Retinal pigment epithelial cell (primary cell): ENCODE measurements at regions not wholly inside any gene's neighbourhood (a gene's known extent, or its start where the extent isn't known, plus 50 kb on each side); places are given as distances from the start of the nearest gene placed in this dataset.
"Not testable (repeated sequence)": the region's sequence is repeated elsewhere in the genome, so short reads cannot be mapped to it uniquely, and the experiment has no call there.

Experiments used
- DNase-seq: peaks from one replicate; pipeline ENCODE4 v3.0.0-alpha.2; 2010; ENCODE audit warnings: low read depth
- H3K4me3 ChIP-seq: 2 replicates; pipeline ENCODE4 v1.5.1; 2011; ENCODE audit warnings: mild to moderate bottlenecking, low read length, control low read depth, moderate library complexity
- TF ChIP-seq, protein P1 (sequence below): conservative IDR thresholded peaks from 2 replicates; pipeline ENCODE4 v1.5.1; 2011; ENCODE audit warnings: low read depth, low read length, control low read depth, inconsistent platforms

DNA sequence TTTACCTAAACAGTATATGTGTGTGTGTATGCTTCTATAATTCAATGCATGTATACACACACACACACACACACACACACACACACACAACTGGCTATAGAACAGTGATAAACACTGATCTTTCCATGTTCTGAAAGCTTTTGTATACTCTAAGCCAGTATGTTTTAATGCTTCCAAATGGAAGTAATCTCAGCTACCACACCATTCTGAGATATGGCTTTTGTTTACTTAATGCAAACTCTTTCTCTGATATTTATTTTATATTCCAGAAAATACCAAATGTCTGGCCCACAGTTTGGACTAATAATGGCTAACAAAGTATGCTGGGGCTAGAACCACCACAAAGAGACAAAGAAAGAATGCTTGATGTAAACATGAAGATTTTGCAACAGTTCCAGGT lies 199.4 kb upstream of the ARHGEF26 start:
- DNase-seq = no peak
- TF ChIP-seq, protein P1, sequence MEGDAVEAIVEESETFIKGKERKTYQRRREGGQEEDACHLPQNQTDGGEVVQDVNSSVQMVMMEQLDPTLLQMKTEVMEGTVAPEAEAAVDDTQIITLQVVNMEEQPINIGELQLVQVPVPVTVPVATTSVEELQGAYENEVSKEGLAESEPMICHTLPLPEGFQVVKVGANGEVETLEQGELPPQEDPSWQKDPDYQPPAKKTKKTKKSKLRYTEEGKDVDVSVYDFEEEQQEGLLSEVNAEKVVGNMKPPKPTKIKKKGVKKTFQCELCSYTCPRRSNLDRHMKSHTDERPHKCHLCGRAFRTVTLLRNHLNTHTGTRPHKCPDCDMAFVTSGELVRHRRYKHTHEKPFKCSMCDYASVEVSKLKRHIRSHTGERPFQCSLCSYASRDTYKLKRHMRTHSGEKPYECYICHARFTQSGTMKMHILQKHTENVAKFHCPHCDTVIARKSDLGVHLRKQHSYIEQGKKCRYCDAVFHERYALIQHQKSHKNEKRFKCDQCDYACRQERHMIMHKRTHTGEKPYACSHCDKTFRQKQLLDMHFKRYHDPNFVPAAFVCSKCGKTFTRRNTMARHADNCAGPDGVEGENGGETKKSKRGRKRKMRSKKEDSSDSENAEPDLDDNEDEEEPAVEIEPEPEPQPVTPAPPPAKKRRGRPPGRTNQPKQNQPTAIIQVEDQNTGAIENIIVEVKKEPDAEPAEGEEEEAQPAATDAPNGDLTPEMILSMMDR = no peak
- no peak overlapping the region for H3K4me3 ChIP-seq

DNA sequence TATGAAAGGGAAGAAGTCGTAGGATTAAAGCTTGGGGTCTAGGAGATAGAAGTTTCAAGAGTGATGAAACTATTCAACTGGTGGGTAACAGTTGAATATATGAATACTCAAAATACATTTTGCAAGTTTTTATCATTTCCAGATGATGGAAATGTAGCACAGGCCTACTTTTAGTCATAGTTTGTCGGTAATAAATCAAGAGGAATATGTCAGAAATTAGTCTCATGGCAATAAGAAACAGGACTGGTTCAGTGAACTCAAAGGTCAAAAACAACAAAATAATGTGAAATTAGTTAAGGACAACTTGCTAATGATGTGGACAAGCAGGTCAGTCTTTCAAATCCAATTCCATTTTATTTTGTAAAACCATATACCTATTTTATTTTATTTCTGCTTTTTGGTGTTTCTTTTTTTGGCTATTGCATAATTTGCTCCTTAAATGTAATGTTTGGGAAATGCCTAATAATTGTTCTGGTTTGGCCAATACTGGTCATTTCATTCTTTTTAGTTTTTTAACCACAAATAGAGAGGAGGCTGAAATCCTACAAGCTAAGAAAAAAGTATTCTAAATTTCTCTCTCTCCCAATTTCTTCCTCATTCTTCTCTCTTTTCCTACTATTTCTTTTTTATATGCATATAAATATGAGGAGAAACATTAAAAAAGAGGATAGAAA lies 195.2 kb upstream of the ARHGEF26 start:
- TF ChIP-seq, protein P1 = no peak
- no peak for DNase-seq
- H3K4me3 ChIP-seq = no peak overlapping the region

- DNase-seq = peak; percentile 25
- H3K4me3 ChIP-seq = no peak overlapping the region
- TF ChIP-seq, protein P1 = peak; percentile 25
Measured at GRCh38 chr3:153927107-153927506, 194.1 kb upstream of the ARHGEF26 start.

DNA sequence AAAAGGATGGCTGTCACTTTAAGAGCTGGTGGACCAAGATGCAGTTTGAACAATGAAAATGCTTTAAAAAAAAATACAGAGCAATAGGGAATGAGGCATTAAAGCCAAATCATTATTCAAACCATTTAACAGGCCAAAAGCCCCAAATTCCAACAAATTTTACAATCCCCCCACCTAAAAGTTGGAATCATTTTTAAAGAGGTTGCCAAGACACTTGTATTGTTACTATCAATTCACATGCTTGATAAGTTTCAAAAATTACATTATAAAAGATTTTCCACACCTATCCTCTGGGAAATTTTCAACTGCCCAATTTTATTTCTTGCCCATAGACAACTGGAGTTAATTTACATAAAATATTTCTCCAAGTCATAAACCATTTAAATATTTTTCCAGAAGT lies 192.3 kb upstream of the ARHGEF26 start:
- TF ChIP-seq, protein P1 = no peak
- no peak overlapping the region for H3K4me3 ChIP-seq
- DNase-seq = no peak

DNA sequence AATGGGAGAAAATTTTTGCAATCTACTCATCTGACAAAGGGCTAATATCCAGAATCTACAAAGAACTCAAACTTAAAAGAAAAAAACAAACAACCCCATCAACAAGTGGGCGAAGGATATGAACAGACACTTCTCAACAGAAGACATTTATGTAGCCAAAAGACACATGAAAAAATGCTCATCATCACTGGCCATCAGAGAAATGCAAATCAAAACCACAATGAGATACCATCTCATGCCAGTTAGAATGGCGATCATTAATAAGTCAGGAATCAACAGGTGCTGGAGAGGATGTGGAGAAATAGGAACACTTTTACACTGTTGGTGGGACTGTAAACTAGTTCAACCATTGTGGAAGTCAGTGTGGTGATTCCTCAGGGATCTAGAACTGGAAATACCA lies 187.7 kb upstream of the ARHGEF26 start:
- H3K4me3 ChIP-seq = not testable (repeated sequence)

GRCh38 chr3:153944084-153944483 lies 177.1 kb upstream of the ARHGEF26 start:
- no peak for DNase-seq
- TF ChIP-seq, protein P1 = no peak

More for the DNA sequence above, 187.7 kb upstream of the ARHGEF26 start:
- not testable (repeated sequence) for DNase-seq

GRCh38 chr3:153951276-153951675 lies 169.9 kb upstream of the ARHGEF26 start:
- no peak overlapping the region for H3K4me3 ChIP-seq
- no peak for DNase-seq
- TF ChIP-seq, protein P1 = no peak

More at GRCh38 chr3:153944084-153944483, 177.1 kb upstream of the ARHGEF26 start:
- H3K4me3 ChIP-seq = no peak overlapping the region
